ENCODE measurements at regions not wholly inside any gene's neighbourhood (a gene's known extent, or its start where the extent isn't known, plus 50 kb on each side); places are given as distances from the start of the nearest gene placed in this dataset.

DNA sequence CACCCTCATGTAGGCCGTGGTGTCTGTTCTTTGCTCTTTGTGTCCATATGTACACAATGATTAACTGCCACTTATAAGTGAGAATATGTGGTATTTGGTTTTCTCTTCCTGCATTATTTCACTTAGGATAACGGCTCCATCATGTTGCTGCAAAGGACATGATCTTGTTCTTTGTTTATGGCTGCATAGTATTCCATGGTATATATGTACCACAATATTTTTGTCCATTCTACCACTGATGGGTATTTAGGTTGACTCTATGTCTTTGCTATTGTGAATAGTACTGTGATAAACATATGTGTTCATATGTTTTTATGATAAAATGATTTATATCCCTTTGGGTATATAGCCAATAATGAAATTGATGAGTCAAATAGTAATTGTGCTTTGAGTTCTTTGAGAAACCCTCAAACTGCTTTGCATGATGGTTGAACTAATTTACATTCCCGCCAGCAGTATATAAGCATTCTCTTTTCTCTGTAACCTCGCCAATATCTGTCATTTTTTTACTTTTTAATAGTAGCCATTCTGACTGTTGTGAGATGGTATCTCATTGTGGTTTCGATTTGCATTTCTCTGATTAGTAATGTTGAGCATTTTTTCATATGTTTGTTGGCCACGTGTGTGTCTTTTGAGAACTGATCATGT lies 174.4 kb upstream of the NT5E start:
- Histone ChIP-seq H3K4me1 (ENCODE audit: insufficient read depth, low read length) (no peaks in the 10 kb centered on the region), H3K9ac (ENCODE audit: low read depth, low read length) (no peak overlapping the region), H3K27me3 (ENCODE audit: insufficient read depth, low read length) (no peaks in the 10 kb centered on the region), H3K36me3 (ENCODE audit: insufficient read depth, low read depth, low read length) (no peaks in the 10 kb centered on the region), H3K4me3 (ENCODE audit: low read length) (no peak overlapping the region), H3K27ac (ENCODE audit: low read length) (no peak overlapping the region), H3K9me3 (ENCODE audit: insufficient read depth, low read depth, low read length) (no peaks in the 10 kb centered on the region; the same call in 1 of the 2 replicates)

- H3K27ac ChIP-seq (ENCODE audit: low read length): no peak overlapping the region
- no peaks in the 10 kb centered on the region for H3K36me3 ChIP-seq (ENCODE audit: insufficient read depth, low read depth, low read length)
- H3K27me3 ChIP-seq (ENCODE audit: insufficient read depth, low read length): no peaks in the 10 kb centered on the region
- H3K9ac ChIP-seq (ENCODE audit: low read depth, low read length): no peak overlapping the region
- no peaks in the 10 kb centered on the region for H3K4me1 ChIP-seq (ENCODE audit: insufficient read depth, low read length)
- no peaks in the 10 kb centered on the region; the same call in 1 of the 2 replicates for H3K9me3 ChIP-seq (ENCODE audit: insufficient read depth, low read depth, low read length)
- no peak overlapping the region for H3K4me3 ChIP-seq (ENCODE audit: low read length)
Observed at GRCh38 chr6:85273870-85274269, 176.0 kb upstream of the NT5E start.

DNA sequence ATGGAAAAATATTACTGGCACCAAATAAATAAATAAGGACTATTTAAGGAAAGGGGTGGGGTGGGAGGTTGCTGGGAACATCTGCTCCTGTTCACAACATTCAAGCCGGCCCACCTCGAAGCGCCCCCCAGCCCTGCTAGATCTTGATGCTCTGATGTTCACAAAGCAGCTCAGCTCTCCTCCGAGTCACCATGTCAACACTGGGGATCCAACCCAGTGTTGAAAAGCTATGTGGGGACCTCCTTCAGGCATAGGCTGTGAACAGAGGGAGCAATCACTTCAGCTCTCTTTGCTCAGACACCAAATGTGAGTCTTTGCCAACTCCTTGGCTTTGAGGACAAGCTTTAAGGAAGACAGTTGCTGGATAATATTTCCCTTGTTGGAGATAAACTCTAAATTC lies 176.8 kb upstream of the NT5E start:
- no peak overlapping the region for H3K27ac ChIP-seq (ENCODE audit: low read length)
- no peaks in the 10 kb centered on the region for H3K27me3 ChIP-seq (ENCODE audit: insufficient read depth, low read length)
- no peaks in the 10 kb centered on the region for H3K36me3 ChIP-seq (ENCODE audit: insufficient read depth, low read depth, low read length)
- no peaks in the 10 kb centered on the region; the same call in 1 of the 2 replicates for H3K9me3 ChIP-seq (ENCODE audit: insufficient read depth, low read depth, low read length)
- H3K4me1 ChIP-seq (ENCODE audit: insufficient read depth, low read length): no peaks in the 10 kb centered on the region
- no peak overlapping the region for H3K9ac ChIP-seq (ENCODE audit: low read depth, low read length)
- no peak overlapping the region for H3K4me3 ChIP-seq (ENCODE audit: low read length)

DNA sequence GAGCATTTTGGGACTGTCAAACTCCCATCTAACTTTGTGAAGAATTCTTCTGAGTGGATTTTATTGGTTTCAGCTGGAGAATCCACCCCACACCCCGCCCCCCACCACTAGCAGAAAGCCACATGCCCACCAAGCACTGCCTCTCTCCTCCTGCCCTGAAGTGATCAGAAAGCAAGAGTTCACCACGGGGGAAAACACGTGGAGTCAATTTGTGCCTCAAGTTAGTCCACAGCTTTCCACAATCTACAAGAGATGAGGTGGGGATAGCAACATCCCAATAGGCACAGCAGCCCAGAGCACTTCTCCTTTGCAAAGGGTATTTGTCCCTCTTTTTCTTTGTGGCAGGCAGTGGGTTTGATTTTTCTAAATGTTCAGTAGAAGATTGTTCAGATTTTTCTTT lies 177.3 kb upstream of the NT5E start:
- Histone ChIP-seq H3K4me1 (ENCODE audit: insufficient read depth, low read length) (no peaks in the 10 kb centered on the region), H3K9ac (ENCODE audit: low read depth, low read length) (no peak overlapping the region), H3K9me3 (ENCODE audit: insufficient read depth, low read depth, low read length) (no peaks in the 10 kb centered on the region; the same call in 1 of the 2 replicates), H3K27ac (ENCODE audit: low read length) (no peak overlapping the region), H3K4me3 (ENCODE audit: low read length) (no peak overlapping the region), H3K36me3 (ENCODE audit: insufficient read depth, low read depth, low read length) (no peaks in the 10 kb centered on the region), H3K27me3 (ENCODE audit: insufficient read depth, low read length) (no peaks in the 10 kb centered on the region)

DNA sequence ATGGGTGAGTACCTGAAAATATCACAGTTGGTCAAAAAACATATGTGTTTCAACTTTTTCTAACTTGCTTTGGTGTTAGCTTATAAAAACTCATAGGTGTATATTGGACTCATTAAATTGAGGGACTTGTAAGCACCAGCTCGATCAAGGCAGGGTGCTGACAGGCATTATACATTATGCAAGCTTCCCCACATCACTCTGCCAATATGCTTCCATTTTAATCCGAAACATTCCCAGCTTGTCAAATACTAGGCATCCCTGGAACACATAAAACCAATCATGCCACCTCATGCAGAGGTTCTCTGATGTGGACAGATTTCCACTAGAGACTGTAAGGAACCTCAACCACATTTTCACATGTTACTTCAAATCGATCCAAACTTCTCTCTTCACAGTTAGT lies 187.3 kb upstream of the NT5E start:
- H3K36me3 ChIP-seq (ENCODE audit: insufficient read depth, low read depth, low read length): no peaks in the 10 kb centered on the region
- H3K9me3 ChIP-seq (ENCODE audit: insufficient read depth, low read depth, low read length): peaks cover 6% of the 10 kb centered on the region; the same call in 1 of the 2 replicates
- H3K27ac ChIP-seq (ENCODE audit: low read length): no peak overlapping the region
- H3K4me3 ChIP-seq (ENCODE audit: low read length): no peak overlapping the region
- no peaks in the 10 kb centered on the region for H3K27me3 ChIP-seq (ENCODE audit: insufficient read depth, low read length)
- no peaks in the 10 kb centered on the region for H3K4me1 ChIP-seq (ENCODE audit: insufficient read depth, low read length)
- H3K9ac ChIP-seq (ENCODE audit: low read depth, low read length): no peak overlapping the region

DNA sequence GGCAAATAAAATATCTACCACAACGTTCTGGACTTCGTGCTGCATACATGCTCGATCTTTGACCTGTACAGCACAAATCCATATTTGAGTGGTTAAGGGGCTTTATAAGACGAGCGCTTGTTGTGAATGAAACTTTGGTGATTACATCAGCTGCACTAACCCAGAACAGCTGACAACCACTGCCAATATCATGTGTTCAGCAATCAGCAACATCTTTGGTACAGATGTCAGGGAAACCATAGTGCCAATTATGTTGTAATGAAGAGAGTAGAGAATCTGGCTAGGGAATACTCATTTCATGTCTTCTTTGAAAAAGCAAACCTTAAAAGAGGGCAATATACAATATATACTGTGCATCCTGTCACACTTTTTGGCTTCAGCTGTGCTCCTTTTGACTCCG lies 188.6 kb upstream of the NT5E start:
- Histone ChIP-seq H3K27ac (ENCODE audit: low read length) (no peak overlapping the region), H3K9ac (ENCODE audit: low read depth, low read length) (no peak overlapping the region), H3K4me1 (ENCODE audit: insufficient read depth, low read length) (no peaks in the 10 kb centered on the region), H3K4me3 (ENCODE audit: low read length) (no peak overlapping the region), H3K9me3 (ENCODE audit: insufficient read depth, low read depth, low read length) (peaks cover 6% of the 10 kb centered on the region; the same call in 1 of the 2 replicates), H3K27me3 (ENCODE audit: insufficient read depth, low read length) (no peaks in the 10 kb centered on the region), H3K36me3 (ENCODE audit: insufficient read depth, low read depth, low read length) (no peaks in the 10 kb centered on the region)

DNA sequence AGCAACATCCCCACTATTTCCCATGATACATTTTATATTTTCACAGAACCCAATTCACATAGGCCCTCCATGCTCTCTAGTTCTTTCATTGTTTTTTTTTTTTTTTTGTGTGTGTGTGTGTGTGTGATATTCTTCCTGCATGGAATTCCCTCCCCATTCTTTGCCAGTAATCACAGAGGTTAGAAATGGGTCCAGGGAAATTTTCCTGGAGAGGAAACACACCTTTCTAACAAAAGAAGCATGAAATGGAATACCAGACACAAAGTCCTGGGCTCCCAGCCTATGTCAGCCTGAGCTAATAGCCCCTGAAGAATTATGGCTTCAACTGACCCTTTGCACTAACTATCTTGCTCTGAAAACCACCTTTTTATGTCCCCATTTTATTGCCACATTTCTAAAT lies 194.2 kb upstream of the NT5E start:
- Histone ChIP-seq H3K4me1 (ENCODE audit: insufficient read depth, low read length) (0 out of 2 replicates have a peak, but pooled peaks cover 3% of the 10 kb centered on the region), H3K9ac (ENCODE audit: low read depth, low read length) (no peak overlapping the region), H3K4me3 (ENCODE audit: low read length) (no peak overlapping the region), H3K27ac (ENCODE audit: low read length) (no peak overlapping the region), H3K9me3 (ENCODE audit: insufficient read depth, low read depth, low read length) (no peaks in the 10 kb centered on the region; the same call in 1 of the 2 replicates), H3K27me3 (ENCODE audit: insufficient read depth, low read length) (no peaks in the 10 kb centered on the region), H3K36me3 (ENCODE audit: insufficient read depth, low read depth, low read length) (no peaks in the 10 kb centered on the region)

DNA sequence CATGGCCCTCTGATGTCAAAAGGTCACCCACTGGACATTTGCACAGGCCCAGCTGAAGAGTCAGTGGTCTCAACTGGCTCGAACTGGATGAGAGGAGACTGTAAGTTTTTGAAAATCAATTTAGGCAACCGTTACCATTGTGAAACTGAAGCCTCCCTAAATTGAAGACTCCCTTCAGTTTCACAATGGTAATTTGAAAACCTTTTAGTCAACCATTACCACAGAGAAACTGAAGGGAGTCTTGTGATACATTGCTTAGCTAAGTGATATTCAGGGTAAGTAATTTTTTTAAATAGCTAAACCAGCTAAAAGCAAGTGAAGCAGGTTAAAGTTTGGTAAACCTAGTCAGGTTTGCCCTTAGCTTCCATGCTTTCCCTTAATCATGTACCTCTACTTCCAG lies 197.3 kb upstream of the NT5E start:
- Histone ChIP-seq H3K4me1 (ENCODE audit: insufficient read depth, low read length) (0 out of 2 replicates have a peak, but pooled peaks cover 3% of the 10 kb centered on the region), H3K4me3 (ENCODE audit: low read length) (no peak overlapping the region), H3K36me3 (ENCODE audit: insufficient read depth, low read depth, low read length) (no peaks in the 10 kb centered on the region), H3K9ac (ENCODE audit: low read depth, low read length) (no peak overlapping the region), H3K27me3 (ENCODE audit: insufficient read depth, low read length) (no peaks in the 10 kb centered on the region), H3K27ac (ENCODE audit: low read length) (no peak overlapping the region), H3K9me3 (ENCODE audit: insufficient read depth, low read depth, low read length) (no peaks in the 10 kb centered on the region; the same call in 1 of the 2 replicates)

DNA sequence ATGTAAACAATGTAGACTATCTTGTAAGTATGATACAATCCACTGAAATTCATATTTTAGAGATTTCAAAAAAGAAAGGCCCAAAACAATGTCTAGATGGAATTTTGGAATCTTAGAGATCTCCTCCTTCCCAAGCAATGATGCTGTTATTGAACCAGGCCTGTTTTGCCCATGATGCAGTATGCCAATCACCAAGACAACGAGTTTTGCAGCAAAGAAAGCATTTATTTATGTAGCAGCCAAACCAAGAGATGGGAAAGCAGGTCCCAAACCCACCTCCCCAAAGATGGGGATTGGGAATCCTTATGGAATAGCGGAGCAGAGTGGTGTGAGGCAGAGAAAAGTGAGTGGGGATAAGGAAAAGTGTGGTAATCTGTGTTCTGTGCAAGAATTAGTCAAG lies 197.8 kb upstream of the NT5E start:
- no peaks in the 10 kb centered on the region for H3K36me3 ChIP-seq (ENCODE audit: insufficient read depth, low read depth, low read length)

DNA sequence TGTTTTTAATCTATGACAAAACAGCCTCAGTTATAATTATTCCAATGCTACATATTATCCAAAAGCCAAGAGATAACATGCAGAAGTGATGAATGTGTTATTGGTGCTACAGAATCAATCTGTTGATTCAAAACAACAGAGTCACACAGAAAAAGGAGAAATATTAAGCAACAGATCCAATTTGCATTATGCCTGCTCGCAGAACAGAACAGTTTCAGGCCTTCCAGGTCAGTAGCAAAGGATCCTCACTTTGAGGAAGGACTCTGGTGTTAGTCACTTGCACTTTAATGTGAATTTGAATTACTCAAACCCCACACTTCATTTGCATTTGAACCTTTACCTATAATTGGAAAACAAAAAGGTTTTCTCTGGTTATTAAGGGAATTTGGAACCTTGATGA lies 198.6 kb upstream of the NT5E start:
- Histone ChIP-seq H3K9me3 (ENCODE audit: insufficient read depth, low read depth, low read length) (no peaks in the 10 kb centered on the region; the same call in 1 of the 2 replicates), H3K4me3 (ENCODE audit: low read length) (no peak overlapping the region), H3K27me3 (ENCODE audit: insufficient read depth, low read length) (no peaks in the 10 kb centered on the region), H3K4me1 (ENCODE audit: insufficient read depth, low read length) (0 out of 2 replicates have a peak, but pooled peaks cover 3% of the 10 kb centered on the region), H3K36me3 (ENCODE audit: insufficient read depth, low read depth, low read length) (no peaks in the 10 kb centered on the region), H3K27ac (ENCODE audit: low read length) (no peak overlapping the region), H3K9ac (ENCODE audit: low read depth, low read length) (no peak overlapping the region)

More for the DNA sequence above, 197.8 kb upstream of the NT5E start:
- Histone ChIP-seq H3K4me1 (ENCODE audit: insufficient read depth, low read length) (0 out of 2 replicates have a peak, but pooled peaks cover 3% of the 10 kb centered on the region), H3K9me3 (ENCODE audit: insufficient read depth, low read depth, low read length) (no peaks in the 10 kb centered on the region; the same call in 1 of the 2 replicates), H3K9ac (ENCODE audit: low read depth, low read length) (no peak overlapping the region), H3K4me3 (ENCODE audit: low read length) (no peak overlapping the region), H3K27me3 (ENCODE audit: insufficient read depth, low read length) (no peaks in the 10 kb centered on the region), H3K27ac (ENCODE audit: low read length) (no peak overlapping the region)

- H3K9me3 ChIP-seq (ENCODE audit: insufficient read depth, low read depth, low read length): no peaks in the 10 kb centered on the region; the same call in 1 of the 2 replicates
- H3K4me1 ChIP-seq (ENCODE audit: insufficient read depth, low read length): 0 out of 2 replicates have a peak, but pooled peaks cover 3% of the 10 kb centered on the region
- H3K36me3 ChIP-seq (ENCODE audit: insufficient read depth, low read depth, low read length): no peaks in the 10 kb centered on the region
- H3K9ac ChIP-seq (ENCODE audit: low read depth, low read length): no peak overlapping the region
- no peaks in the 10 kb centered on the region for H3K27me3 ChIP-seq (ENCODE audit: insufficient read depth, low read length)
- no peak overlapping the region for H3K4me3 ChIP-seq (ENCODE audit: low read length)
- no peak overlapping the region for H3K27ac ChIP-seq (ENCODE audit: low read length)
Observed at GRCh38 chr6:85250586-85251220, 199.2 kb upstream of the NT5E start.

- Histone ChIP-seq H3K9ac (ENCODE audit: low read depth, low read length) (no peak overlapping the region), H3K27ac (ENCODE audit: low read length) (no peak overlapping the region), H3K36me3 (ENCODE audit: insufficient read depth, low read depth, low read length) (no peaks in the 10 kb centered on the region), H3K4me1 (ENCODE audit: insufficient read depth, low read length) (no peaks in the 10 kb centered on the region), H3K4me3 (ENCODE audit: low read length) (no peak overlapping the region), H3K9me3 (ENCODE audit: insufficient read depth, low read depth, low read length) (no peaks in the 10 kb centered on the region), H3K27me3 (ENCODE audit: insufficient read depth, low read length) (no peaks in the 10 kb centered on the region)
Observed at GRCh38 chr6:85245004-85245403, 204.9 kb upstream of the NT5E start.

Data from iPS-20b (cell line).